Hematopoietic multipotent progenitor cell (in vitro differentiated cells): ENCODE measurements at regions not wholly inside any gene's neighbourhood (a gene's known extent, or its start where the extent isn't known, plus 50 kb on each side); places are given as distances from the start of the nearest gene placed in this dataset.
"Not testable (repeated sequence)": the region's sequence is repeated elsewhere in the genome, so short reads cannot be mapped to it uniquely, and the experiment has no call there.

Experiments used
- DNase-seq, 3 donors: peaks; one replicate each; pipeline ENCODE4 v3.0.0-alpha.2; 2011 to 2015; ENCODE audit warnings: low read depth in 2 of 3, low spot score in 2 of 3

DNA sequence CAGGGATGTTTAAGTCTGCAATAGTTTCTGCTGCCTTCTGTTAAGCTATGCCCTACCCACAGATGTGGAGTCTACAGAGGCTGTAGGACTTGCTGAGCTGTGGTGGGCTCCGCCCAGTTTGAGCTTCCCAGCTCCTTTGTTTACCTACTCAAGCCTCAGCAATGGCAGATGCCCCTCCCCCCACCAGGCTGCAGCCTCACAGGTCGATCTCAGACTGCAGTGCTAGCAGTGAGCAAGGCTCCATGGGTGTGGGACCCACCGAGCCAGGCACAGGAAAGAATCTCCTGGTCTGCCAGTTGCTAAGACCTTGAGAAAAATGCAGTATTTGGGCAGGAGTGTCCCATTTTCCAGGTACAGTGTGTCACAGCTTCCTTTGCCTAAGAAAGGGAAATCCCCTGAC is 435.2 kb upstream of the TOM1L1 start:
- DNase-seq: not testable (repeated sequence)

DNA sequence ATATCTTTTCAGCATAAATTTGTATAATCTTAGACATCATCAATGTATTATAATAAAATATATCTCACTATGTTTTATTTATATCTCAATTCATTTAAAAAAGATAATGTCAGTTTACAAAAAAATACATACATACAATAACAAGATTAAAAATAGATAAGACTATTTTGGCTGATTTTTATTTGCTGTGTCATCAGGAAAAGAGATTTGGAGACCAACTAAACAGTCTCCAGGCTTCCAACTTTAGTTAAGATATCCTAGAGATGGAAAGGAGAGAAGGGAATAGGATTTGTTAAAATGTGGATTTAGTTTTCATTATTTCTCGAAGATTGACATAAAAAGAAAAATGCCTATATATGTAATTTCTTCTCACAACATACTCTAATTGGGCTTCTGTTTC is 433.8 kb upstream of the TOM1L1 start:
- DNase-seq: no peak

DNA sequence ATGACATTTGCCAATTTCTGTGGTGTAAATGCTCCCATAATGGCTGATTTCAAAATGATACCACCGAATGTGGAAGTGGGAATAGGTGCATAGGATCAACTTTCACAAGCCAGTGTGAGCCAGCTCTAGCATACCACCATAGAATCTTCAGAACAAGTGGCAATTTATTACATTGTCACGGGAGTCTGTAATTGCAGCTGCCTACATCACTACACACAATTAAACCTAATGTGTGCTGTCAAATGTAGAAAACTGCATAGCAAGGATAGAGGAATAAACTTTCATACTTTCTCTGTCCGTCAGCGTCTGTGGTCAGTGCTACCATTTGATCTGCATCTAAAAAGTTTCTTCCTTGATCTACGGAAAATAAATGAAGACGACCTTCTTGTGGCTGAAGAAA is 417.8 kb upstream of the TOM1L1 start:
- no peak for DNase-seq

DNA sequence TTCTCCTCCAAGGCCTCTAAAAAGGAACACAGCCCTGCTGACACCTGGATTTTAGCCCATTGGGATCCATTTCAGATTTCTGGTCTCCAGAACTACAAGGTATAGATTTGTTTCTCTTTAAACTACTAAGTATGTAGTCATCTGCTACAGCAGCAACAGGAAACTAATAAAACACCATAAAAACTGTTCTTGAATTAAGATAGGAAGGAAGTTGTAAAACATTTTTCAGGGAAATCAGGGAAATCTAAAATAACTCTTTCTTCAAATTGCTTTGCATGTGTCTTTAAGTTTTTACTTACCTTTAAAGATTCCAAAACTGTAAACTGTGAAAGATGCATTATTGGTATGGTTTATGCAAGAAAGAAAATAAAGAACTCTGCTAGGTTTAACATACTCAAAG is 407.0 kb upstream of the TOM1L1 start:
- no peak for DNase-seq

DNA sequence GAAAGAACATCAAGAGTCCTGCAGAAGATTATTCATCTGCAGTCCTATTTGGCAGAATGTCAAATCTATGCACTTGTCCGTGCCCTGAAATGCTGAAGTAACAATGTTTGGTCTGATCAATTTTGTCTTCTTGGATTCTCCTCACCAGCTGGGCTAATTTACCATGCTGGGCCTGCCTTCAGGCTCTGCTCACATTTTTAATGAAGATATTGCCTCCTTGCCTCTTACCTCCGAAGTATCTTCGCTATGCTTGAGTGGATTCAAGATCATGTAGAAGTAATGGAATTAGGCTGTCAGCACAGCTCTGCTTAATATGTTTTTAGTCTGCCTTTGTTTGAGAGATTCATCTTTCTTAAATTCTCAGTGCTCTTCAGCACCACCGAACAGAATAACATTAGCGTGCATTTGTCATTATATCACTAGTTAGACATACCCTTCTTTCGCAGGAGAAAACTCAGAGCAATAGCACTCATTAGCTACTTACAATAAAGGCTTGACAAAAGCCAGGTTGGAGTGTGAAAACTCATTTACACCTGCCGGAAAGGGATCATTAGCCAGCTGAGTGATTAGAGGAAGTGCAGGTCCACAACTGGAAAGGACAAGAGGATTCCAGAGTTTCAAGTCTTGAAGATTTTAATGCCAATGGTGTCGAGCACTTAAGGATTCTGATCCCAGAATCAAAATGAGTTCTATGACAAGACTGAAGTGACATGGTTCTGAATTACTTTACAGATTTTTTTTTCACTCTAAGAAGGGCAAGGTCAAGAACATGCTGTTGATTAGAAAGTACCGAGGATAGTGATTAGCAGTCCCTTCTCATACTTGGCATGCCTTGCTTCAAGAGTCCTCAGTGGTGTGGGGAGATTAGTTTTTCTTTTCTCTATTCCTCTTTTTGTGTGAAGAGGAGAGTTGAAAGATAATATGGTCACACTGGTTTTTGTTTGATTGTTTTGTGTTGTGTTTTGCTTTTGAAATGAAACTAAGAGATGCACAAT is 405.6 kb upstream of the TOM1L1 start:
- DNase-seq: no peak

DNA sequence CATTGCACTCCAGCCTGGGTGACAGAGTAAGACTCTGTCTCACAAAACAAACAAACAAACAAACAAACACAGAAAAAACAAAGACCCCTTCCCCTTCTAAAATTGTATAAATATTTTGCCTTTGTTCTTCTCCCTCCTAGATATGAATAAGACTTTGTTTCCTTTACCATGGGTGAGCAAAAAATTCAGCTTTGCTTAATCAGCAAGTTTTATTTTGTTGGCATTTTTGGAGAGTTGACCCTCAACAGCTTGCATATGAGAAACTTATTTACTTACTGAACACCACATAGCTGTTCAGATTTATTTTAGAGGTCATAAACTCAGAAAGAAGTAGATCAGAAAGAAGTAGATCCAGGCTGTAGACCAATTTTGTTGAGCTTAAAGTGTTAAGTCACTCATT is 395.2 kb upstream of the TOM1L1 start:
- DNase-seq: no peak

DNA sequence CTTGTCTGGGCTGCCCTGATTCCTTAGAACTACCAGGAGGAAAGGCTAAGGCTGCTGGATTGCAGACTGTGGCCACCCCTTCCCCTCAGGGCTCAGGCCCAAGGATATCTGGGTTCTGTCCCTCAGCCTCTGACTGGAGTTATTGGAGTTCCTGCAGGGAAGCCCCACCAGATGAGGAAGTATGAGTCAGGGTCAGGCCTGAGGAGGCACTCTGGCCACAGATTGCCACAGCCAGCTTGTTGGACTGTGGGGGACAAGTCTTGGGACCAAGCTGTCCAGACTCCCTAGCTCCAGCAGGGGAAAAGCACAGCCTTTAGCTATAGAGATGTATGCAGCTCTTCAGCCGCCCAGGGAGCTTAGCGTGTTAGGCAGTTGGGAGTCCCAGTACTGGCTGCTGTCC is 381.9 kb upstream of the TOM1L1 start:
- DNase-seq: no peak

DNA sequence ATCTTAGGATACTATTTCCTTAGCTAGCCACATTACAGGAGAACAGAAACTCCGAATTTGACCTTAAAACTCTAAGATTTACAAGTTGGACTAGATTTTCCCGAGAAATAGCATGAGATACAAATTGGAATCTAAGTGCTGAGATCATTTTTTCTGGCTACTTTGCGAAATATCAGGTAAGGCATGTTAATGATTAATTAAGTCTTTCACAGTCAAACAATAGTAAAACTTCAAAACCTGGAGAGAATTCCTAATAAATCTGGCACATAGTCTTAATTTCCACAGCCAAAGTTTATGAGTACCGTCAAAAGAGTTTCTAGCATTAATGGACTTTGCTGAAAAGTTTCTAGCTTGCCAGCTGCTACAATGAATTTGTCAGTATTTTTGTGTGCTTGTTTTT is 379.5 kb upstream of the TOM1L1 start:
- no peak for DNase-seq

DNA sequence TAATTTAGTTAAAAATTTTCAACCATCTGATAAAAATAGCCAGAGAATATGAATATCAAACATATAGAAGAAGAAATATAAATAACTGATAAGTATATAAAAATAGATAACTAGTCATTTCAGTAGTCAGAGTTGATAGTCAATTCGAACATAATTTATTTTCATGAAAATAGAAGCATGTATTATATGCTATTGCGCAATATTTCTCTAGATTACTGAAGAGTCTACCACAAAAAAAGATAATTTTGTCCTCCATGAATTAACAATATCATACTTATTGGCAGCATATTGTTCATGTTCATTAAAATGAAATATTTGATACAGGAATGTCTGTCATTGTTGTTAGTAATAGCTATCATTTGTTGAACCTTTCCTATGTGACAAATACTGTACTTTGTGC is 376.2 kb upstream of the TOM1L1 start:
- no peak for DNase-seq

DNA sequence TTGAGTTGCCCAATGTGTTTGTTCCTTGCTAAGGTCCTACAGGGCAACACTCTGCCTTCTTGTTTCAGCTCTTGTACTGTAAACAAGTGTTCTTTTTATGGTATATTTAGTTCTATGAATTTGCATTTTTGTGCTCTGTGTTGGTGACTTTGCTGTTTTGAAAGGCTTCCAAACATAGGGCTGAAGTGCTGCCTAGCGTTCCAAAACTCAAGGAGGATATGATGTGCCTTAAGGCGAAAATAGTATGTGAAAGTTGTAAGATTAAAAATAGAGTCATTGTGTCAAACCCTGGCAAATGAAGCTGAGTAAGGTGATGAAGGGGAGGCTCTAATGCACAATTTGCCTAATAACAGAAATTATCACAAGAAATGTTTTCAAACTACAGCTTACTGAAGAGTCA is 372.7 kb upstream of the TOM1L1 start:
- no peak for DNase-seq

DNA sequence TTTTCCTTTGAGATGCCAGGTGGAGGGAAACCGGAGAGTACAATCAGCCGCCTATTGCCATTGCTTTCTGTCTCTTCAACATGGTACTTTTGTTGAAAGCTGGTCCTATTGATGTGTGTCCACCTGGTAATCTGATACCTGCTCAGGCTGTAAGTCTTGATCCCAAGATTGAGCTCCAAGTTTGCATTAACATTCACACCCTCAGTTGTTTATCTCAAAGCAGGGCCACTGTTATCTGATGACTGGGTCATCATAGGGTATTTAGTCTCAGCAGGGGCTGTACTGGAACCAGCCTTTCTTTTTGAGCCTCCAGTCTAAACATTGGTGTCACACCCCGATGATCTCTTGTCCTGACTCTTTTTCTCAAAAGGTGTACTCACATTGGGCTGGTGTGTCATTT is 370.3 kb upstream of the TOM1L1 start:
- no peak for DNase-seq

DNA sequence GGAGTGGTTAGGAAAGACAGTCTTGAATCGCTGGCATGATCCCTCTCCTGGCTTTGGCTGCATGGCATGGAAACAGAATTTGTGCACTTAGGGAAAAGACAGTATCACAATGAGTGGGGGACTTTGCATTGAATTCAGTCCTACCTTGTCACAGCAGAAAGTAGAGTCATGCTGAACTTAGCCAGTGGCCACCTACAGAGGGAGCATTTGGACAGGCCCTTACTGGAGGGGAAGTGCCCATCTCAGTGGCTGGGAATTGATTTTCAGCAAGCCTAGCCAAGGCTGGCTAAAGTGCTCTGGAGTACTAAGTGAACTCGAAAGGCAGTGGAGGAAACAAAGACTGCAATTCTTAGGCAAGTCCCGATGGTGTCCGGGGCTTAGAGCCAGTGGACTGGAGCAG is 364.3 kb upstream of the TOM1L1 start:
- no peak for DNase-seq

DNA sequence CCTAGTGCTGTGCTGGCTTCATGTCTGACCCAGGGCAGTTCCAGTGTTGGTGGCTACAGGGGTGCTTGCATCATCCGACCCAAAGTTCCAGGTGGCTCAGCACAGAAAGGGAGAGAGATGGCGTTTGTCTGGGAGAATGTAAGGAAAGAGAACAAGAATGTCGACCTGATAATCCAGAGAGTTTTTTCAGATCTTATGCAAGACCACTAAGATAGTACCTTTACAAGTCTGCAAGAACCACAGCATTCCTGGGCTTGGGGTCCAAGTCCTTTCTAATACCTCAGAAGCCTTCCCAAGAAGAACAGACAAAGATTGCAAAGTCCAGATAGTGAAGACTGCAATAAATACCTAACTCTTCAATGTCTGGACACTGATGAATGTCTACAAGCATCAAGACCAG is 363.0 kb upstream of the TOM1L1 start:
- no peak for DNase-seq

DNA sequence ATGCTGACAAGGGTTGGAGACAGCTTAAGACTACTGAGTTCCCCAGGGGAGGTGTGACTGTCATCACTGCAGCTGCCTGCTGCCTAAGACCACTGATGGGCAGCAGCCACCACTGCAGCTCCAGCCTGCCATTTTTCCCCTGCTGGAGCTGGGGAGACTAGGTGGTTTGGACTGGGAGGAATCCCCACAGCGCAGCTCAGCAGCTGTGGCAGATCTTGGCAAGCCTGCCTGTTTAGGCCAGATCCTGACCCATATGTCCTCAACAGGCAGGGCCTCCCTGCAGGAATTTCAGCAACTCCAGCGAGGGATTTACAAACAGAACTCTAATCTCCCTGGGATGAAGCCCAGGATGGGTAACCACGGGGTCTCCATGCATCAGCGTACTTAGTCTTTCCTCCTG is 356.4 kb upstream of the TOM1L1 start:
- no peak for DNase-seq

DNA sequence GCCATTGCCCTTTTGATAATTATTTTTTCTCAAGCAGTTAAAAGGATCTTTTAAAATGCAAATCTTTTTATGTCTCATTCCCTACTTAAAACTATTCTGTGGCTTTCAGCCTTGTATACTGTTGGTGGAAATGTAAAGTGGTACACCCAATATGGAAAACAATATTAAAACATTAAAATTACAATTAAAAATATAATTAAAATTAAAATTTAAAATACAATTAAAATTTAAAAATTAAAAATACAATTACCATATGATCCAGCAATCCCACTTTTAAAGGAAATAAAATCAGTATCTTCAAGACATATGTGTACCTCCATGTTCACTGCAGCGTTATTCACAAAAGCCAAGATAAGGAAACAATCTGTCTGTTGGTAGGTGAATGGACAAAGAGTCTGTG is 340.8 kb upstream of the TOM1L1 start:
- DNase-seq: no peak

DNA sequence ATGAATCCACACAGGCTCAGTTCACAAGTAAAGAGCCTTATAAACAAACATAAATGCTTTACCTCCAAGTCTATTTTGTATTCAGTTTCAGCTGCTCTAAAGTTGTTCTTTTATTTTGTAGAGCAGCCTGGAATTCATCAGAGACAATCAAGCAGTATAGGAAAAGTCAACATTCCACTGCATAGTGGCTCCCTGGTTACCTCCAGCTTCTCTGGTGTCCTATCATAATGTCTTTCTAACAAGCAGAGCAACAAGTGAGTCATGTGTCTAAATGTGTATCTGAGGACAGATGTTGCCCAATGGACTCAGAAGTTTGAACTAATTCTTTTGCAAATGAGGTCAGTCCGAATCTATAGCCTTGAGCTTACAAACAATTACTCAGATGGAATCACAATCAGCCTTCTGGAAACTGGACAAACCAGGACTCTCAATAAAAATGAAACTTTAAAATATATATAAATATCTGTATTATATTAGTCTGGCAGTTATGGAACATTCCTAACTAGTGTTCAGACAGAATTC is 292.0 kb upstream of the TOM1L1 start:
- DNase-seq: no peak

DNA sequence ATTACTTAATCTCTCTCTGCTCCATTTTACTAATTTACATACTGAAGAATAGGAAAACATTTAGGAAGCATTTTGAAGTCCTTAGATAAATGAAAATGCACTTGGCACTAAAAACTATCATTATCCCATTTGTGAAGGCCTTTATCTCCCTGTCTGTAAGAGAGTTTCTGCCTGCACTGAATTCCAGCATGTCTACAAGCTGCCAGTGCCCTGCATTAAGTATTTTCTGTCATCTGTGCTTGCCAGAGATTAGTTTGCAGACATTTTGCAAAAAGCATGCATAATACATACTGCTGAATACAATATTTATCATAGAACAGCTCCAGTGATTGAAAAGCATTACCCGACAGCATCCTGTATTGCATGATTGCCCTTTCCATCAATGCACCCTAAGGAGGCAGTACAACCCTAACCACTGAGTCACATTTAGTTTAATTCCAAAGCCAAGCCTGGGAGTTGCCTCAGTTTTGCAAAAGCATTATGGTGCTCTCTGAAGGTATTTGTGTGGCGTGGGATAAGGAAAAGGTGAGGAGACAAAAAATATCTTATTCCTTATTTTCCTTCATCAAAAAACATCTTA is 280.2 kb upstream of the TOM1L1 start:
- no peak for DNase-seq

DNA sequence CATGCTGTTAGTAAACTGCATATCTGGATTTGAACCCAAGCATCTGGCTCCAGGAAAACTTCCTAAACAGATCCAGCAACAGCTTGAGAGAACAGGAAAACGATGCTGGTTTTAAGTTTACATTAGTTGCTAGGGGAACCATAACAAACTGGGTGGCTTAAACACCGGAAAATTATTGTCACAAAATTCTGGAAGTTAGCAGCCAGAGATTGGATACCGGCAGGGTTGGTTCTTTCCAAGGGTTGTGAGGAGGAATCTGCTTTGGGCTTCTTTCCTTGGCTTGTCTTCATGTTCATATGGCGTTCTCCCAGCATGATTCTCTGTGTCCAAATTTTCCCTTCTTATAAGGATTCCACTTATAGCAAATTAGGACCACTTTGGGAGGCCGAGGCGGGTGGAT is 276.9 kb upstream of the TOM1L1 start:
- DNase-seq: no peak

DNA sequence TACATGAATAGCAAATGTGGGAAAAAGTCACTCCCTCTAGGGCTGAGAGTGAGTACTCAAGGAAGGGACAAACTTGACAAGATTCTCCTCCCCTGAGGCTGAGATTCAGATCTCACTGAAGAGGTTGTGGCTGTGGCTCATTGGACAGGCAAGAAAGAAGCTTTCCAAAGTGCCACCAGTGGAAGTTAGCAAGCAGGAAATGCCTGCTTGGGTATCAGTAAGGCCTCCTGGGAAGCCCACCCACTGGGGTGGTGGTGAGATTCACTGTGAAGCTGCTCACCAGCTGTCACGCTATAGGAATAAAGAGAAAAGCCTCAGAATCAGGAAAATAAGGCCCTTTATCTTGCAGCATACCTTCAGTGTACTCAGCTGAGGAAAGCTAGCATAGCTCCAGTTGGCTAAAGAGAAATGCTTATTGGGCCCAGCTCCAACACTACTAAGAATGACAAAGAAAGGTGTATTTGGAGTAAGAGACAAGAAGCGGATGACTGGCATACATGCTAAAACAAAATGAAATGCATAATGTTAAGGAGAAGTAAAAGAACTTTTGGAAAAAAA is 274.4 kb upstream of the TOM1L1 start:
- no peak for DNase-seq

DNA sequence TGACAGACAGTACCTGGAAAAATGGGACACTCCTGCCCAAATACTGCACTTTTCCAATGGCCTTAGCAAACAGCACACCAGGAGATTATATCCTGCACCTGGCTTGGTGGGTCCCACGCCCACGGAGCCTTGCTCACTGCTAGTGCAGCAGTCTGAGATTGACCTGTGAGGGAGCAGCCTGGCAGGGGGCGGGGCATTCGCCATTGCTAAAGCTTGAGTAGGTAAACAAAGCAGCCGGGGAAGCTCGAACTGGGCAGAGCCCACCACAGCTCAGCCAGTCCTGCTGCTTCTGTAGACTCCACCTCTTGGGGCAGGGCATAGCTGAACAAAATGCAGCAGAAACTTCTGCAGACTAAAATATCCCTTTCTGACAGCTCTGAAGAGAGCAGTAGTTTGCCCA is 261.2 kb upstream of the TOM1L1 start:
- DNase-seq: not testable (repeated sequence)

DNA sequence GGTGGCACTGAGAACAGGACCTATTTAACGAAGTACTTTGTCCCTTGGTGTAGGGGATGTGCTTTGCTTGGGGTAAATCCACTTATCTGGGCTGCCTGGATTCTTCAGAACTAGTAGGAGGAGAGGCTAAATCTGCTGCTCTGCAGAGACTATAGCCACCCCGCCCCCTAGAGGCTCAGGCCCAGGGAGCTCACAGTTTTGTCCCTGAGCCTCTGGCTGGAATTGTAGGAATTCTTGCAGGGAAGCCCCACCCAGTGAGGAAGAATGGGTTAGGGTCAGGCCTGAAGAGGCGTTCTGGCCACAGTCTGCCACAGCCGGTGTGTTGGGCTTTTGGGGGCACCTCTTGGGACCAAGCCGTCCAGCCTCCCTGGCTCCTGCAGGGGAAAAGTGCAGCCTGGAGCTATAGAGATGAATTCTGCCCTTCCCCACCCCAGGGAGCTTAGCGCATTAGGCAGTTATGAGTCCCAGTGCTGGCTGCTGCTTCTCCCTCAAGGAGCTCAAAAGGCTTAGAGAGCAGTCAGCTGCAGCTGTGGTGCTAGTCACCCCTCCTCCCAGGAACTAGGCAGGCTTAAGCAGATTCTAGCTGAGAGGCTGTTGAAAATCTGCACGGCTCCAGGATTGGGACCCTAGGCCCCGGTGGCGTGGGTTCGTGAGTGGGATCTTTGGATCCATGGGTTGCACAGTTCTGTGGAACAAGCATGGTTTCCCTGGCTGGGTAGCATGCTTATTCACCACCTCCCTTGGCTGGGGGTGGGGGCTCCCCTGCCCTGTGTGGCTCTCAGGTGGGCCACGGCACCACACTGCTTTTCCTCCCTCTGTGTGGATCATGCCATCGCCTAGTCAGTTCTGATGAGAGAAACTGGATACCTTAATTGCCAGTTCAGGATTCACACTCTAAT is 237.4 kb upstream of the TOM1L1 start:
- DNase-seq: no peak
